GM12892 (cell line): ENCODE measurements at regions not wholly inside any gene's neighbourhood (a gene's known extent, or its start where the extent isn't known, plus 50 kb on each side); places are given as distances from the start of the nearest gene placed in this dataset.

Experiments used
- POLR2A ChIP-seq: IDR thresholded peaks from 2 replicates; pipeline ENCODE4 v1.6.1; 2011; ENCODE audit warnings: low read depth, low read length, control low read depth
- POLR2AphosphoS5 ChIP-seq: IDR thresholded peaks from 2 replicates; pipeline ENCODE4 v1.6.1; 2011; ENCODE audit warnings: low read depth, low read length, control low read depth
- TAF1 ChIP-seq: IDR thresholded peaks from 2 replicates; pipeline ENCODE4 v1.6.1; 2011; ENCODE audit warnings: low read depth, mild to moderate bottlenecking, control low read depth, low read length, borderline replicate concordance

- no peak for TF ChIP-seq POLR2A
- no peak for TF ChIP-seq TAF1
- no peak for TF ChIP-seq POLR2AphosphoS5
These were observed 407.5 kb upstream of the ZEB2 start for GRCh38 chr2:144927429-144927828.
